Lower leg skin (tissue), 3 donors: ENCODE measurements at regions not wholly inside any gene's neighbourhood (a gene's known extent, or its start where the extent isn't known, plus 50 kb on each side); places are given as distances from the start of the nearest gene placed in this dataset.

ENCODE experiments used
- CTCF ChIP-seq, 3 donors: fragments of 450-650 bp; IDR thresholded peaks; one replicate each; pipeline ENCODE4 v1.5.1; 2016; ENCODE audit warnings: antibody characterized with exemption in 3 of 3, mild to moderate bottlenecking in 3 of 3, moderate library complexity in 2 of 3
- POLR2A ChIP-seq, 2 donors: fragments of 450-650 bp; IDR thresholded peaks; one replicate each; pipeline ENCODE4 v1.6.1; 2016 to 2017; ENCODE audit warnings: antibody characterized with exemption in 2 of 2, mild to moderate bottlenecking in 1 of 2, moderate library complexity in 1 of 2

- TF ChIP-seq CTCF (IDR thresholded peaks at IDR 0.05): no peak
- no peak for TF ChIP-seq POLR2A (IDR thresholded peaks at IDR 0.05)
Observed at GRCh38 chrX:43165343-43165920, 387.5 kb upstream of the PPP1R2C start.
